NCI-H146 treated with DMSO at 0.1 percent for 48 hours (cell line): ENCODE measurements at regions not wholly inside any gene's neighbourhood (a gene's known extent, or its start where the extent isn't known, plus 50 kb on each side); places are given as distances from the start of the nearest gene placed in this dataset.
"Not testable (repeated sequence)": the region's sequence is repeated elsewhere in the genome, so short reads cannot be mapped to it uniquely, and the experiment has no call there.

ENCODE experiments used
- DNase-seq: peaks from one replicate; lab custom pipeline; 2025; ENCODE audit not compliant: unreplicated experiment; lab: John Stamatoyannopoulos, UW

- DNase-seq: no peak
These were observed 326.8 kb downstream of the CCDC85A start for GRCh38 chr2:56510610-56511009.

- no peak for DNase-seq
These were observed 331.6 kb downstream of the CCDC85A start for GRCh38 chr2:56515399-56515798.

- DNase-seq: no peak
These were observed 336.0 kb downstream of the CCDC85A start for GRCh38 chr2:56519806-56520205.

- no peak for DNase-seq
These were observed 338.9 kb downstream of the CCDC85A start for GRCh38 chr2:56522605-56523089.

- DNase-seq: no peak
These were observed 340.0 kb downstream of the CCDC85A start for GRCh38 chr2:56523816-56524215.

DNA sequence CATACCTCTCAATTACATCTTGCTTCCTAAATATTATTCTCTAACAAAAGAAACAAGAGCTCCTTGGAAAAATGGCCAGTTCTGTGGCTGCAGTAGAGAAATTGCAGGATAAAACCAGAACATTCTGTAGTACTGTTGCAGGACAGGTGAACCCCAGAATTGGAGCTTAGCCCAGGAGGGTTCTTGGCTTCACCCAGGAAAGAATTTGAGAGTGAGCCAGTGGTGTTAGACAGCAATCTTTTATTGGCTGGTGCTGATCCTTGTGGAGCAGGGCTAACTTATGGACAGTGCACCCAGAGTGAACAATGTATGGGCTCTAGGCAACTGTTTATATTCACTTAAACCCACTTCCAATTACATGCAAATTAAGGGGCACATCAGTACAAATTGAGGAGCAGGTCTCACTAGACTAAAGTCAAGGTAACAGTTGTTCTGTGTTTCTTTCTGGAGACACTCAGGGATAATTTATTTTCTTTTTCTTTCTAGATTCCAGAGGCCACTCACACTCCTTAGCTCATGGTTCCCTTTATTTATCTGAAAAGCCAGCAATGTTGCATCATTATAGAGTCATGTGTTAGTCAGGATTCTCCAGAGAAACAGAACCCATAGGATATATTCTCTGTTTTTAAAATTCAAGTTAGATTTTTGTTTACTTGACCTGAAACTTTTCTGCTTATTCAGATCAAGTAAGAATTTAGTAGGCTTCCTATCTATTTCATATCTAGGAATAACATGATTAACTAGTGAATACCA, 348.1 kb downstream of the CCDC85A start:
- DNase-seq: no peak

GRCh38 chr2:56534321-56534720, 350.5 kb downstream of the CCDC85A start:
- DNase-seq: no peak

DNA sequence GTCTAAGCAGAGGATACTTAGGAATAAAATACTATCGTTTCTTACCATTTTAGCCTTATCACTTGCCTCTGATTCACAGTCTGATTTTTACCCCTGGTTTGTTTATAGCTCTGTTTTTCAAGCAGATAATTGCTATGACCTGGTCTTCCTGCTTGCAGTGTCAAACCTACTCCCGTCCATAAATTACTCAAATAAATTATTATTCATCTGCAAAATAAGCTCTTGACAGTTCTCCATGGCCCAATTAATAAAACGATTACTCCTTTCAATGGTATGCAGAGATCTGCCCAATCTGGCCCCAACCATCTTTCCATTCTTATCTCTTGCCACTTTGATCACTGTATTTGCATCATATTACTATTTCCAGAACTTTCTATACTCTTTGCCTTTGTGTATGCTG, 354.0 kb downstream of the CCDC85A start:
- DNase-seq: no peak

DNA sequence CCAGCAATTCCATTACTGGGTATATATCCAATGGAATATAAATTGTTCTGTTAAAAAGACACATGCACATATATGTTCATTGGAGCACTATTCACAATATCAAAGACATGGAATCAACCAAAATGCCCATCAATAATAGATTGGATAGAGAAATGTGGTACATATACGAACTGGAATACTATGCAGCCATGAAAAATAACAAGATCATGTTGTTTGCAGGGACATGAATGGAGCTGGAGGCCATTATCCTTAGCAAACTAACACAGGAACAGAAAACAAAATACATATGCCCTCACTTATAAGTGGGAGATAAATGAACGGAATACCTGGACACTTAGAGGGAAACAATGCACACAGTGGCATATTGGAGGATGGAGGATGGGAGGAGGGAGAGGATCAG, 355.8 kb downstream of the CCDC85A start:
- no peak for DNase-seq

- no peak for DNase-seq
These were observed 356.7 kb downstream of the CCDC85A start for GRCh38 chr2:56540467-56540866.

- no peak for DNase-seq
These were observed 357.1 kb downstream of the CCDC85A start for GRCh38 chr2:56540916-56541315.

DNA sequence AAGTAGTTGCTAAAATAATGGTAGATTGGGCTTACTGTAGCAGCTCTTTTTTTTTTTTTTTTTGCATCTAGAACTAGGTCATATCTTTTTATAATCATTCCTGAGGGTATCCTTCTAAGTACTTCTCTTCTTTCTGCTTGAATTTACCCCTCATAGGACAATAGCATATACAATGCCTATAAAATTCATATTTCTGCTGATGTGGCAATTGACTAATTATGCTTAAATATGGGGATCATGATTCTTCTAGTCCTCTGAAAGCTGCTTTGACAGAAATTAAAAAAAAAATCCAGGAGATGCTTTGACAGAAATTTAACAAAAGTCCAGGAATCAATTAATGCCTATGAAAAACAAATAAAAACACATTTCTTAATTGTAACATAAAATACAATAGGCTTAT, 358.4 kb downstream of the CCDC85A start:
- no peak for DNase-seq

DNA sequence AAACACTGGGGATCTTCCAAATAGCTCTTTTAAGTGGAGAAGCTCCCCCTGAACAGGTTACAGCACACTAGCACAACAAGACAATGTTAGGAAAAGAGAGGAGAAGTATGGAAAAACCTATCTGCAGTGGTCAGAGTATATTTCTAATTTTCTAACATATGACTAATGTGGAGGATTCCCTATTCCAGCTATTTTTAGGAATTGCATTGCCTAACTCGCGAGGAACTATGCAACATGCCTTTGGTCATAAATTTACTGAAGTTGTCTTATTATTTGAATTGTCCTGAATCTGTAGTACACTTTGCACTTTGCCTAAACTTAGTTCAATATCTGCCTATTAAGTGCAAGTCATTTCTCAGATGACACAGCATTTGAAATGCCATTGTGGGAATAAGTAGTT, 381.4 kb downstream of the CCDC85A start:
- DNase-seq: no peak

GRCh38 chr2:56571074-56571473, 387.3 kb downstream of the CCDC85A start:
- no peak for DNase-seq

DNA sequence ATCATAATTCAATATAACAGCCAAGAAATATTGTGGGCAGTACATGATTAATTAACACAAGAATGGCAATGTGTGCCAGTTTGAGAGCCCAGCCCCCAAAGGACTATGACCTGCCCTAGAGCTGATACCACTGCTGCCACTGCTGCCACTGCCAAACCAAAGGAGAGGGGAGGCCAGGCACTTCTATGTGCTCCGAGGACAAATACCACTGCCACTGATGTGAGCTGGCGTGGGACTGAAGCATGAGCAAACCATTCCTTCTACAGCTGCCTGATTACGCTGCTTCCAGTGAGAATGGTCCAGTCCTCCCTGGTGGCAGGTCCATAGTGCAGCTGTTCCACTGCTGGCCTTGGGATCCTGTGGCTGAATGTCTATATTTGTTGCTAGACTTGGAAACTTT, 392.2 kb downstream of the CCDC85A start:
- DNase-seq: no peak

GRCh38 chr2:56580242-56580641, 396.5 kb downstream of the CCDC85A start:
- no peak for DNase-seq

- DNase-seq: no peak
These were observed 398.8 kb downstream of the CCDC85A start for GRCh38 chr2:56582570-56582969.

DNA sequence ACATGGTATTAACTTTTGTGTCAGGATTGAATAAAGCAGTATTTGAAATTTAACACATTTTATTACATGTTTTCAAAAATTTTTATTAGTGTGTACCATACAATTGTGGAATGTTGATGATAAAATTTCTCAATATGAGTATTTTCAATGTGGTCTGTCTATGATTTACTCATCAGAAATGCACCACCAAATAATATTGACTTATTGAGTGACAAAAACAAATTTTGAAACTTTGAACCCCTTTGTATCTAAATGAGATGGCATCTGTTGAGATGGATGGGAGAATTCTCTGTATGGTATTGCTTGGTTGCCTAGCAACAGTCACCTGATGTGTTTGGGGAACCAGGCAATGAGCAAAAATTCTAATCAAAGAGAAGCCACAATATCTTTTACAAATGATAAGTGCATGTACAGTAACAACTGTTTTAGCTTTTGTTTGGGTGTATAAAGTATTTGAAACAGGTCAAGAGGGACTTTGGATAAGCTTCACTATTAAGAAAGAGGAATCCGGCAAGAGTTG, 400.1 kb downstream of the CCDC85A start:
- no peak for DNase-seq

GRCh38 chr2:56587456-56587855, 403.7 kb downstream of the CCDC85A start:
- DNase-seq: no peak

DNA sequence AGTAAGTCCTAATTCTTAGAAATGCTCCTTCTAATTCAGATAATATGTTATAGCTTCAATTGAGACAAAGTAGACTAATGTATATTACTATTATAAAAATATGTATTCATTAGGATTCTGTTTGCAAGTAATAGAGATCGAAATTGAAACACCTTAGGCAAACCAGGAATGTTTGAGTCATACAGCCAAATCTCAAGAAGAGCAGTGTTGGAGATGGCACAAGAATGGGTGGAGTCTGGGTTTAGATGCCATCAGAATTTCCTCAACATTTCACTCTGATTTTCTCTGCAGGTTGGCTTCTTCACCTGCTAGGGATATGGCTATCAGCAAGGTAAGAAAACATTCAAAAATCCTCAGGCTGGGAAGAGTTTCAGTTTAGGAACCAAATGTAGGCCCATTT, 405.4 kb downstream of the CCDC85A start:
- DNase-seq: no peak

GRCh38 chr2:56589835-56590234, 406.0 kb downstream of the CCDC85A start:
- no peak for DNase-seq

GRCh38 chr2:56590611-56591010, 406.8 kb downstream of the CCDC85A start:
- no peak for DNase-seq

GRCh38 chr2:56606086-56606485, 422.3 kb downstream of the CCDC85A start:
- DNase-seq: not testable (repeated sequence)
